LNCaP clone FGC (cell line): ENCODE measurements at regions not wholly inside any gene's neighbourhood (a gene's known extent, or its start where the extent isn't known, plus 50 kb on each side); places are given as distances from the start of the nearest gene placed in this dataset.
"Not testable (repeated sequence)": the region's sequence is repeated elsewhere in the genome, so short reads cannot be mapped to it uniquely, and the experiment has no call there.

Source experiments
- DNase-seq: peaks from one replicate; pipeline ENCODE4 v3.0.0-alpha.2; 2011; ENCODE audit warnings: low read depth
- H3K4me3 ChIP-seq: 2 replicates; pipeline ENCODE4 v1.5.1; 2011; ENCODE audit warnings: mild to moderate bottlenecking, low read depth, low read length, control low read depth
- CTCF ChIP-seq: IDR thresholded peaks from 2 replicates; pipeline ENCODE4 v1.5.1; 2012; ENCODE audit warnings: mild to moderate bottlenecking; ENCODE audit not compliant: control insufficient read depth, insufficient read depth; ENCODE audit errors: extremely low read depth

GRCh38 chr7:136389933-136390332, 412.8 kb upstream of the MTPN start:
- no peak for TF ChIP-seq CTCF
- no peak overlapping the region for H3K4me3 ChIP-seq
- no peak for DNase-seq

- TF ChIP-seq CTCF, result no peak
- H3K4me3 ChIP-seq, result no peak overlapping the region
- DNase-seq, result no peak
These were observed 409.7 kb upstream of the MTPN start for GRCh38 chr7:136386876-136387275.

GRCh38 chr7:136371409-136371808, 394.2 kb upstream of the MTPN start:
- not testable (repeated sequence) for DNase-seq, H3K4me3 ChIP-seq

- H3K4me3 ChIP-seq, result no peak overlapping the region
- TF ChIP-seq CTCF, result no peak
- DNase-seq, result no peak
These were observed 393.0 kb upstream of the MTPN start for GRCh38 chr7:136370137-136370536.

GRCh38 chr7:136369225-136369624, 392.1 kb upstream of the MTPN start:
- H3K4me3 ChIP-seq, result no peak overlapping the region
- TF ChIP-seq CTCF, result no peak
- no peak for DNase-seq

- no peak for DNase-seq
- TF ChIP-seq CTCF, result no peak
- H3K4me3 ChIP-seq, result no peak overlapping the region
These were observed 382.3 kb upstream of the MTPN start for GRCh38 chr7:136359333-136359903.

- TF ChIP-seq CTCF, result no peak
- no peak for DNase-seq
- H3K4me3 ChIP-seq, result no peak overlapping the region
These were observed 376.1 kb upstream of the MTPN start for GRCh38 chr7:136353287-136353686.

- TF ChIP-seq CTCF, result no peak
- no peak overlapping the region for H3K4me3 ChIP-seq
- DNase-seq, result no peak
These were observed 371.5 kb upstream of the MTPN start for GRCh38 chr7:136348542-136349192.
